HG03103 (cell line): ENCODE measurements at regions not wholly inside any gene's neighbourhood (a gene's known extent, or its start where the extent isn't known, plus 50 kb on each side); places are given as distances from the start of the nearest gene placed in this dataset.
A peak's percentile ranks its signal among the peaks of the same experiment; 100 is the strongest.

Experiments
- ATAC-seq: cut with Tn5 transposase; IDR thresholded peaks from one replicate; pipeline ENCODE4 v1.9.1; 2021; ENCODE audit warnings: low read depth; ENCODE audit not compliant: unreplicated experiment

DNA sequence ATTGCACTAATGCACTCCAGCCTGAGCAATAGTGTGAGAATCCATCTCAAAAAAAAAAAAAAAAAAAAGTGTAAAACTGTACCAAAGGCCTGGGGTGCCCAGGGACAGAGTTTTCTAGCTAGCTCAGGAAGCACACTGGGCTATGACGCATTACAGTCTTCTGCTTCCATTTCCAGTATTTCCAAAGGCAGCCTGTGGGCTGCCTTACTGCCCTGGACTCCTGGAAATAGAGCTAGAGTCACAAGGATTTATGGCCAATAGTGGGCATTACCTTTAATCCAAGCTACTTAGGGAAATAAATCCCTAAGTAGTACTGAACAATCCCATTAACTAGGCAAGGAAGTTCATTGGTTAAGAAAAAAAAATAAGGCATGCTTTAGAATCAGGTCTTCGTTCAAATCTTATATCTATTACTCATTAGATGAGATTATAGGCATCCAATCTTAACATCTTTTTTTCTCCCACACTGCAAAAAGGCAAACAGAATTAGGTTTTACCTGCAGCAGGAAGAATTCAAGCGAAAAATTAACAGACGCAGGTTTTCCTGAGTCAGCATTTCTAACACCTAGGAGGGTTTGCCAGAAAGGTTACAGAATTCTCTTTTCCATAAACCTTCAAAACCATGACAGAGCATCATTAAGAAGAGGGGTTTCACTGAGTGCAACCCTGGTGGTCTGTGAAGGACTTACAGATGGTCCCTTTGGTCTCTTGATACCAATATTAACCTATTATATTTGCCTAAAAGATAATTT is 85.6 kb upstream of the CCDC112 start:
- ATAC-seq: no peak

DNA sequence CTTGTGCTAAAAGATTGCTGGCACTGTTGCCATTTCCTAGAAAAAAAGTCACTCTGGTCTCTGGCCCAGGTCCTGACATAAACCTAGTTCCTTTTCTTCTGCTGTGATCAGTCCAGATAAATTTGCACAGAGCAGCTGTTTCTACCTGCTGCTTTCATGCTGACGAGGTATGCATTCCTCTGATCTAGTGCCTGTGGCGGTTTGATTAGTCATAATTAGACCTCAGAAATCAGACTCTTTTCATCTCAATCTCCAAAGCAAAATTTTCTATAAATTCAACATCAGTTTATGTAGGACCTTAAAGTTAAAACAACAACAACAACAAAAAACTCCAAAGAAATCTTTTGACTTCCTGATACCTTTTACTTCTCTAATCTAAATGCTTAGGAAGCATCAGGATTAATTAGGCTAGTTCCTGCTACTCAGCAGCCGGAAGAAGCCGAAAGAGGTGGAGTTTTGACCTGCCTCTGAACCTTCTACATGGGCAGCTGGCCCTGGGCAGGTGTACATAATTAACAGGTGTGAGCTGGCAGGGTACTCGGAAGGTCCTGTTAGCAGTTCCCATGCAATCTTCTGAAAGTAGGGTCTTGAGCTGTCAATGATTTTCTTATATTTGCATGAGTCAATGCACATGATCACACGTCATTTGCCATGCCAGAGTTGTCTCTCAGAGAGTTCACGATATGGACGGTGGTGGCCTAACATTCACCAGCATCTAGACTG is 83.3 kb upstream of the CCDC112 start:
- ATAC-seq: peak; percentile 72

GRCh38 chr5:115378754-115379153 is 82.3 kb upstream of the CCDC112 start:
- ATAC-seq: no peak

- ATAC-seq: peak; percentile 59
These were observed 81.2 kb upstream of the CCDC112 start for GRCh38 chr5:115377468-115378217.

GRCh38 chr5:115375893-115376292 is 79.4 kb upstream of the CCDC112 start:
- ATAC-seq: no peak

GRCh38 chr5:115374057-115374775 is 77.8 kb upstream of the CCDC112 start:
- ATAC-seq: no peak

DNA sequence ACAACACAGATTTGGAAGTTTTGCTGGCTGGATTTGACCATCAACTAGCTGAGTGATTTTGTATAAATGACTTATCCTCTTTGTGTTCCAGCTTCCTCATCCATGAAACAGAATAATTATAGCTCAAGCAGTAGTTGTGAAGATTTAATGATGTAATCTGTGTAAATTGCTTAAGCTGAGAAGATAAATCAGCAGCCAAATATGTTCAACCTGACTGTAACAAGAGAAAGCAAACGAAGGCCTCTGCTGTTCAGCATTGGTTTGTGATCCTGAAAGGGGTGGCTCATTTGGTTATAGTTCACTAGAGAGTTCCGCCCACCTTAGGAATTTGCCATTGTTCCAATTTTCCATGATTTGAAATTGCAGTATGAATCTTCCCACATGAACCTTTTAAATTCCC is 75.7 kb upstream of the CCDC112 start:
- ATAC-seq: no peak

- no peak for ATAC-seq
These were observed 73.1 kb upstream of the CCDC112 start for GRCh38 chr5:115369430-115370144.

- ATAC-seq: no peak
These were observed 69.8 kb upstream of the CCDC112 start for GRCh38 chr5:115366223-115366622.

GRCh38 chr5:115363879-115364278 is 67.4 kb upstream of the CCDC112 start:
- ATAC-seq: no peak

DNA sequence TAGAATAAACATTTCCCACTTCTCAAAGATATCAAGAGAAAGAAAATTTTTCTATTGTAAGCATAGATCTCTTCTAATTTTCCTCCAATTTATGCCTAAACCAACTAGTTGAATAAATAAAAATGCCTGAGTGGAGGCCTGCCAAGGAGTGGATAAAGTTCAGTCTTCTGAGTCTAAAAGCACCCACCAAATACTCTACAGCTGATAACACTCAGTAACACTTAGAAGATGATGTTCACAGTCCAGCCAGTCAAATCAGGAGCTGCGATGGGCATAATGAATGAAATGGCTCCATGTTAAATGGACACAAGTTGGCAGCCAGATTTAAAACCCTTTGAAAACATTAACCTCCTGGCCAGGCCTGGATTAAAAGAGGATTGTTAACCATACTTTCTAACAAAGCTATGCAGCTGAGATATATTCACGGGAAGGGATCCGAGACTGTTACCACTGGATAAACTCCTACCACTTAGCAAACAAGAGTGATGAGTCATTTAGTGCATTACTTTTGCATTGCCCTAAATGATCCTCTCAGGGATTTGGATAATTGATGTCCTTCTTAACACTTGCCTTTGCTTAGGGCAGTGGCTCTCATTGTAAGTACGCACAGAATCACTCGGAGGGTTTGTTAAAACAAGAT is 63.7 kb upstream of the CCDC112 start:
- ATAC-seq: no peak

DNA sequence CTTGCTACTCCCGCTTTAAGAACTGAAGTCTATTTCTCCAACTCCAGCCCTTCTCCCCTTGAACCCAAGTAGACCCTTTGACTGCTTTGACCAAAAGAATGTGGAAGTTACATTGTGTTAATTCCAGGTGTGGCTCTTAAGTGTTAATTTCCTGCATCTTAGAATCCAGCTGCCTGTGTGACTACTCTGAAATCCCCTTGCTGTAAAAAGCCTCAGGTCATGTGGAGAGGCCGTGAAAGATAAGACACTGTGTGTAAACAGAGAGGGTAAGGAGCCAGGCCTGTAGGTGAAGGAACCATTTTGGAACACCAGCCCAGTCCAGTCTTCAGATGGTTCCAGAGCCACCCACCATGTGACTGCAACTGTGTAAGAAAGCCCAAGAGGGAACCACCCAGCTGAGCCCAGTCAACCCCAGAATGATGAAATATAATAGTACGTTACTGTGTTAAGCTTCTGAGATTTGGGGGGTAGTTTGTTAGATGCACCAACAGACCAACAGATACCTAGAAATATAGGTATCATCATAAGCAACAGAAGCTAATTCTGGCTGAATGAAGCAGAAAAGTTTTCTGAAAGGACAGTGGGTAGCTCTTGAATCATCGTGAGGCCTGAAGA is 59.4 kb upstream of the CCDC112 start:
- ATAC-seq: no peak

DNA sequence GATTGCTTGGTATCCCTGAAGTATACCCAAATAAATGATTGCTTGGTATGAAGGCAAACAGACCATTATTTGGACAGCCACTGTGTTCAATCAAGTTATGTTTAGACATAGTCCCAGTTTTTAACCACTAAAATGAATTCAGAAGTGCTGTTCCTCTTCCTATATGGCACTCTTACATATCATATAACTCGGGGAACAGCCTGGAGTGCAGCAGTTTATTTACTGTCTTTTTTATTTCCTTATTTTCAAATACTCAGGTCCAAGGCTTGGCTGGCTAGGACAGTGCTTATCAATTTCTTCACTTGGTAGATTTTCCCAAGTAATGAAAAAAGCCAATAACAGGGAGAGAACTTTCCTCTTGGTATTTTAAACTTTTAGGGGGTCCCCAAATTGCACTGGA is 58.6 kb upstream of the CCDC112 start:
- ATAC-seq: no peak

GRCh38 chr5:115354246-115354645 is 57.8 kb upstream of the CCDC112 start:
- ATAC-seq: no peak

GRCh38 chr5:115352571-115352970 is 56.1 kb upstream of the CCDC112 start:
- no peak for ATAC-seq

- ATAC-seq: no peak
These were observed 55.1 kb upstream of the CCDC112 start for GRCh38 chr5:115351356-115352195.

- ATAC-seq: no peak
These were observed 54.4 kb upstream of the CCDC112 start for GRCh38 chr5:115350894-115351293.
